Cerebellar nuclear complex (tissue), 1 donor: ENCODE measurements at regions not wholly inside any gene's neighbourhood (a gene's known extent, or its start where the extent isn't known, plus 50 kb on each side); places are given as distances from the start of the nearest gene placed in this dataset.
"Not testable (repeated sequence)": the region's sequence is repeated elsewhere in the genome, so short reads cannot be mapped to it uniquely, and the experiment has no call there.

ENCODE experiments used
- DNase-seq, 2 experiments: peaks; one replicate each; lab custom pipeline; 2025; lab: John Stamatoyannopoulos, UW

DNA sequence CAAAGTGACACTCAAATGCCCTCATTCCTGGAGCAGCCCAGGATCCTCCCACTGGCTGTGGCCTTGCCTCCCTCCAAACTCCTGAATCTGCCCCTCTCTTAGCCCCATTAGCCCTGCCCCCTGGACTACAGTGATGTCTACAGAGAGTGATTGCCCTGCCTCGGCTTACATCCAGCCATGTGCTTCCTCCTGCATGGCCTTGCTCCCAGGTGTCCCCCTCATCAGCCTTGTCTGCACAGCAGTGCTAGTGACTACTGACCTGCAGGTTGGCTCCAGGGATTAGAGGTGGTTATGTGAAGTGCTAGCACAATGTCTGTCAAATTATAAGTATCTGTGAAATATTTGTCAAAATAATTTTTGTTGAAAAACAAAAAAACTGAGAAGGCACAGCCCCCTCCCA is 259.1 kb upstream of the MYT1L start:
- no peak for DNase-seq

DNA sequence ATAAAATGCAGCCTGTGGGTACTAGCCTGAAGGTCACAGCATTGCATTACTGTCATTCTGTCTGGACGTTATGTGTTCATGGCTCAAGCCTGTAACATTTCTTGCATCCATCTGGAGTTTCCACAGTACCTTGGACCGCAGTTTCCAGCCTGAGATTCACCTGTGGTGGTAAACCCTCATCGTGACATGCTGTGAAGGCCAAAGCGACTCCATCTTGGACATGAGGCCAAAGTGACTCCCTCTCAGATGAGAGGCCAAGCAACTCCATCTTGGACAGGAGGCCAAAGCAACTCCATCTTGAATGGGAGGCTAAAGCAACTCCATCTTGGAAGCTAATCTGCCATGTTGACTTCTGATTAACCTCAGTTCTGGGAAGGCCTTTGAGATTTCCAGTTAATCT is 257.7 kb upstream of the MYT1L start:
- DNase-seq: no peak

DNA sequence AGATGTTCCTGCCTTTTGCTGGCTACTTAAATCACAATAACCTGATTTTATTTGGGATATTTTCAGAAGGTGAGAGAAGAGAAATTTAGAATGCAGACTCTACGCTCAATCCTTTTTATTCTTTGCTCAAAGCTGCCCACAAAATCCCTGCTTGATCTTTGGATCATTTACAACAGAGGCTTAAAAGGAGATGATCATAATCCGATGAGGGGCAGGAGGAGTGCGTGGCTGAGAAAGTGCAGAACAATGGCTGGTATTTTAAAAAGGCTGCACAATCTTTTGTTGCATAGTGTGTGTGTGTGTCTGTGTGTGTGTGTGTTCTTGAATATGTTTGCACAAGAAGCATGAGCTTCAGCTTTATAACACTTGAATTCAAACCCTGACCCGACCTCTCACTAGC is 256.3 kb upstream of the MYT1L start:
- no peak for DNase-seq

DNA sequence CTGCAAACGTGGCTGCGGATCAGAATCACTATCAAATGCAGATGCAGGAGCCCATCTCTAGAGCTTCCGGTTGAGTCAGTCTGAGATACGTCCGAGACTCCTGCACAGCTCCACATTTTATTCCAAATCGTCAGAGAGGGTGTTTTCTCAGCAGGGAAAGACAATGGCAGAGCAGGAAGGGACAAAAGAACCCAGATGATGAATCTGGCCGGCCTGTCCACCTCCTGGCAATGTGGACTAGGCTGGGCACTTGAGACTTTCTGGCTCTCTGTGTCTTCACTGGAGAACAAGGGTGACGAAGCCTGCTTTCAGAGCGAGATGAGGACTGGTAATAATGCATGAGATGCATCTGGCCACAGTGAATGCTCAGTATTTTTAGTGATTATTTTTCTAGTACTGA is 255.9 kb upstream of the MYT1L start:
- no peak for DNase-seq

DNA sequence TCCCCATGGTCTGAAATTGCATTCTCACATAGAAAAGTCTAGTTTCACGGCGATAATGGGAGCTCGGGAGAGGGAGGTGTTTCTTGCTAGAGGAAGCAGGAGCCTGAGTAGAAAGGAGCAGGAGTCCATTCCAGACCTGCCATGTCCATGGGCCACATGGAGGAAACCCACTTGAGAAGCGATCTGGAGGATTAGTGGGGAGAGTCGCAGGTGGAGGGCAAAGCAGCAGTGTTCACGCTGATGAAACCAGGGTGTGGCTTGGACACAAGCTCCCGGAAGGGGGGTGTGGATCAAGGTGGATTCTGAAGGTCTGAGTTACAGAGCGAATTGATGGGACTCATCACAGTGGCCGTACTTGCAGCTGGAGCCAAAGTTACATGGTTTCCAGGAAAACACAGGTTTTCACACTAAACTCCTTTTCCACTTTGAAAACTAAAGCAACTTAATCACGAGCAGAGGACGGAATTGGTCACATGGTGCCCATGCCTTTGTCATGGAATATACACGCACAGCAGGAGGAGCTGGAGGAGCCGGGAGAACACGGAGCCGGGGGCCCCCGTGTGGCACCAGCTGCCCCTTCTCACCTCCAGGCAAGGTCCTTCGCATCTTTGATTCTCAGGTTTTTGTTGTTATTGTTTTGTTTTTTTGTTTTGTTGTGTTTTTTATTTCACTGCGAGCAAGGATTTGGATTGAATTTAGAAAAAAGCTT is 255.1 kb upstream of the MYT1L start:
- no peak for DNase-seq

DNA sequence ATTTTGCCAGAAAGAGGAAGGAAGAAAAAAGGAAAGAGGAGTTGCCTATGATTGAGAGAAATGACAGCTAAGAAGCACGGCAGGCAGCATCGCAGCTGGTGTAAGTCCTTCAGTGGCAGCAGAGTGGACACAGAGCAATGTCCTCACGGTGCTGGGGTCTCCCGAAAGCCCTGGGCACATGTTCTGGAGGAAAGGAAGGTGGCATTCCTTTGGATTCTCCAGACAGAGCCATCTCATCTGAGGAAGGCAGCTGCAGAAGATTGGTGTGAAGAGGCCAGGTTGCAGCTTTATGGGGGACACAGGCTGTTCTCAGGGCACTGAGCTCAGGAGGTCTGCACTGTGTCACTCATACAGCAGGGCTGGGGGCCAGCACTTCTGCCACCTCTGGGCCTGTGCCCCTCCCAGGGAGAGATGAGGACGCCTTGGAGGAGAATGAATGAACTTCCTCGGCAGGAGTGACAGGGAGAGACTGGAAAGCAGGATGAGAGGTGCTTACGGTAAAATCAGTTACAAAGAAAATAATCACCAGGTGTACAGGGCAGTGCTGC is 252.0 kb upstream of the MYT1L start:
- DNase-seq: no peak

DNA sequence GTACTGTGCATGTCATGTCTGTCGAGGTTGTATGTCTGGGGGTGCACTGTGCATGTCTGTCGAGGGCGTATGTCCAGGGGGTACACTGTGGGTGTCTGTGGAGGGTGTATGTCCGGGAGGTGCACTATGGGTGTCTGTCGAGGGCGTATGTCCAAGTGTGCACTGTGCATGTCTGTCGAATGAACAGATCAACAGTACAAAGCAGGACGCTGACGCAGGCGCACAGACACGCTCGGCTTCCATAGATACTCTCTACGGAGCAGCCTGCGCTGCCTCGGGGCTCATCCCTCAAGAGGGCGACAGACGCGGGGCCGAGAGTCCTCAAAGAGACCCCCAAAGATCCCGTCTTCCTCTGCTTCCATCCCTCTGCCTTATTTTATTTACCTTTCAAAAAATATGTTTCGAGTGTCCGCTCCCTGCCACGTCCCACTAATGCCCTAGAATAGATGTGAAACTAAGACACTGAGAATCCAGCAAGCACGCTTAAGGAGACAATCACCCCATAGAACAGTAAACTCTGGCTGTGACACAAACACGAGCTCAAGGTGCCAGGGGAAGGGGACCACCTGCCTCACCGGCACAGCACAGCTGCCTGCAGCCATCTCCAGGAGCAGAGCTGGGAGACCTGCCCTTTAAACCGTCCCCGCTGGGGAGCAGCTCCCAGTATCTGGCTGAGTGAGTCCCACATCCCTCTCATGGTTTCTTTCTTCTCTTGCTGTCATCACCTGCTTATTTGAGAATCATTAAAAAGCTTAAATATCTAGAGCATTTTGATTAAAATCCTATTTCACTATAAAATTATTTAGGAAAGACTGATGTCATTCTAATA is 250.5 kb upstream of the MYT1L start:
- no peak for DNase-seq

DNA sequence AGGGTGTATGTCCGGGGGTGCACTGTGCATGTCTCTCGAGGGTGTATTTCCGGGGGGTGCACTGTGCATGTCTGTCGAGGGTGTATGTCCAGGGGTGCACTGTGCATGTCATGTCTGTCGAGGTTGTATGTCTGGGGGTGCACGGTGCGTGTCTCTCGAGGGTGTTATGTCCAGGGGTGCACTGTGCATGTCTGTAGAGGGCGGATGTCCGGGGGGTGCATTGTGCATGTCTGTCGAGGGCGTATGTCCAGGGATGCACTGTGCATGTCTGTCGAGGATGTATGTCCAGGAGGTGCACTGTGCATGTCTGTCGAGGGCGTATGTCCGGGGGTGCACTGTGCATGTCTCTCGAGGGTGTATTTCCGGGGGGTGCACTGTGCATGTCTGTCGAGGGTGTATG is 249.8 kb upstream of the MYT1L start:
- not testable (repeated sequence) for DNase-seq

DNA sequence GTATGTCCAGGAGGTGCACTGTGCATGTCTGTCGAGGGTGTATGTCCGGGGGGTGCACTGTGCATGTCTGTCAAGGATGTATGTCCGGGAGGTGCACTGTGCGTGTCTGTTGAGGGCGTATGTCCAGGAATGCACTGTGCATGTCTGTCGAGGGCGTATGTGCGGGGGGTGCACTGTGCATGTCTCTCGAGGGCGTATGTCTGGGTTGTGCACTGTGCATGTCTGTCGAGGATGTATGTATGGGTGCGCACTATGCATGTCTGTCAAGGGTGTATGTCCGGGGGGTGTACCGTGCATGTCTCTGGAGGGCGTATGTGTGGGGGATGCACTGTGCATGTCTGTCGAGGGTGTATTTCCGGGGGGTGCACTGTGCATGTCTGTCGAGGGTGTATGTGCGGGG is 249.3 kb upstream of the MYT1L start:
- DNase-seq: no peak

DNA sequence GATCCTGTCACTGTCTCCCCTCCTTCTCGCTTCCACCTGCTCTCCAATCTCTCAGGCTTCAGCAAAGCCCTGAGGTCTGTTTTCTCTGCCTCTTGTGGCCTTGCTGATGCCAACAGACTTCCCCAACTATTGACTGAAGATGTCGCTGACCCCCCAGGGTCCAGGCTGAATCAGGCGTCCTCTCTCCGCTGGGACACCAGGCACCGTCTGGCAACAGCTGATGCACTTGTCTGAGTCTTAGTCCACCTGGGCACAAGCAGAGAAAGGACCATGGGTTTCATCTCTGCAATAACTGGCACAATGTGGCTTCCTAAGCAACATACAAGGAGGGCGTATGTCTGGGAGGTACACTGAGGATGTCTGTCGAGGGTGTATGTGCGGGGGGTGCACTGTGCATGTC is 248.7 kb upstream of the MYT1L start:
- DNase-seq: no peak

DNA sequence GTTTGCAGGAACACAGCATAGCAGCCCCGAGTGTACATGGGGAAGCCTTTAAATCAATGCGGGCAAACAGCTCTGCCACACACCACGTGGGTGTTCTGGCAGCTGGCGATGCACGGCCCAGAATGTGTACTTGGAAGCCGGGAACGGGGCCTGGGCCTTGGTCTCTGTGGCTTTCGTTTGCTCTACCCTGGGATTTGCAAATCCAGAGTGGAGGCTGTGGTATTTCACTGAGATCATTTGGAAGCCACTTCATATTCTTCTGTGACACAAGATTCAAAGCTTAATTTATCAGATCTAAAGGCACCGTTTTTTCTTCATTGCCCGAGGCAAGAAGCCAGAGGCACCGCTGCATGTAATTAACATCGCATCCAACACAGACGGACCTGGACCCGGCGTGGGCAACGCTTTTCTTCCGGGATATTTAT is 246.3 kb upstream of the MYT1L start:
- DNase-seq: no peak

DNA sequence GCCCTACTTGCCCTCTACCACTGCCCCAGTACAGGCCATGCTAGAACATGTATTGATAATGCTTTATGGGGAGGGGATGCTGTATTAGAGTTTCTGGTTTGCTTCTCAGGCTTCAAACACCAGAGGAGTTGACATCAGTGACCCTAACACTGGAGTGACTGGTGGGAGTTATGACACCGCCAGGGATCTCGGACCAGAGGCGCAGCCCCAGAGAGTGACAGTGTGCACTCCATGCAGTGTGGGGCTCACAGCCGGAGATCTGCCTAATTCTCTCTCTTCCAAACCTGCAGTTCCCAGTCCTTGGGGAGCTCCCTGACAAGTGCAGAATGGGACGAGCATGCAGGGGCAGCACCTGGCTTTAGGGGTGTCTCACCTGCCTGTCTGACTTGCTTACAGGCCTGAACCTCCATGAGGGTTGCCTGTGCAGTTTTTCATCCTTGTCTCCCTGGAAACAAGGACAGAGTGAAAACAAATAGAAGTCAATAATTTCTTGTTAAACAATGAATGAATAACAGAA is 244.9 kb upstream of the MYT1L start:
- DNase-seq: no peak

DNA sequence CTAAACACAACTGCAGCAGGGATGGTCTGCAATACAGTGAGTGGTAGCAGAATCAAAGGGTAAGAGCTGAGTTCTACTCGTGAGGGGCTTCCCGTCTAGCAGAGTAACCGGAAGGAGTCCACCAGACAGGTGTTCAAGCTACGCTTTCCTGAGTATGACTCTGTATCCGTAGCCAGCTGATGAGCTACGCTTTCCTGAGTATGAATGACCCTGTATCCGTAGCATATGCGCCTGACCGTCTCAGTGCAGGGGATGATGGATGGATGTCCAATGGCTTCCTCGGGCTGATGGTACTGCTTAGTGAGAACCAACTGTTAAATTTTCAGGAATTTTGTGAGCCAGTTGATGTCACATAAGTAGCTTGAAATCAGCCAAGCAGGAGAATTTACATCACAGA is 244.1 kb upstream of the MYT1L start:
- DNase-seq: no peak

DNA sequence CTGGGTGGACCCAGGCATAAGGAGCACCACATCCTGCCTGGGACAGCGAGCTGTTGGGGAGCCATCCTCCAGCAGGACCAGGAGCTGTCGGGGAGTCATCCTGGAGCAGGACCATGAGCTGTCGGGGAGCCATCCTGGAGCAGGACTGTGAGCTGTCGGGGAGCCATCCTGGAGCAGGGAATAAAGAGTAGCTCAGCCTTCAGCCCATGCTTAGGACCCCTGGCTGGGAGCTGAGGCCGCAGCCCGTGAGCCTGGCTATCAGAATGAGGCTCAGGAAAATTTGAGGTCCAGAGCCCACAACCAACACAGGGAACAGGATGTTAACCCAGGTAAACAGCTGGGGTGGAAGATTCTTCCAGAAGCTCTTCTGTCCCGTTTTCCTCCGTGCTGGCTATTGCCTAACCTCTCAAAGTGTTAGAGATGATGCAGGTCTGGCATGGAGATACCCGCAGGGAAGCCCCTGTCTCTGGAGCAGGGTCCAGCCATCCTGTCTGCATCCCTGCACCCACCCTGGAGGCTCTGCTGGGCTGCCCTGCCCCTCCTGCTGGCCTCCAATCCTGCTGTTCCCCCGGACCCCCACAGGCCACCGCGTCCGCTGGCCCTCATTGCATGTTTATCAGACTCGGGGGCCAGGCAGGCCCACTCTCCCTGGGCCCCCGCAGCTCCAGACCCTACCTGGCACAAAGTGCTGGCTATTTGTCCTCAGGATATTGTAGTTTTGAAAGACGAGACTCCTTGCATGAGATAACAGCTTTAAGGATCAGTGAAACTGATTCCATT is 243.5 kb upstream of the MYT1L start:
- DNase-seq: no peak

DNA sequence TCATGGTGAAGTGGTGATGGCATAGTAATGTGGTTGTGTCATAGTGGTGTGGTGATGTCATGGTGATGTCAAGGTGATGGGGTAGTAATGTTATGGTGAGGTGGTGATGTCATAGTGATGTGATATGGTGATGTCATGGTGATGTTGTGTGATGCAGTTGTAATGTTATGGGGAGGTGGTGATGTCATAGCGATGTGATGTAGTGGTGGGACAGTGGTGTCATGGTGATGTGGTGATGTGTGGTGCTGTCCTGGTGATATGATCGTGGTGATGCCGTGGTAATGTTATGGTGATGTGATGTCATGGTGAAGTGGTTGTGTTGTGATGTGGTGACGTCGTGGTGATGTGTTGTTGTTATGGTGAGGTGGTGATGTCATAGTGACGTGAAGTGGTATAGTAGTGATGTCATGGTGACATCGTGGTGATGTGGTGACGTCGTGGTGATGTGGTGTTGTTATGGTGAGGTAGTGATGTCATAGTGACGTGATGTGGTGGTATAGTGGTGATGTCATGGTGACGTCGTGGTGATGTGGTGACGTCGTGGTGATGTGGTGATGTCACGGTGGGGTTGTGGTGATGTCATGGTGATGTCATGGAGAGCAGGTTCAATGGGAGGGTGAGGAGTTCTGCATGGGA is 242.7 kb upstream of the MYT1L start:
- no peak for DNase-seq

DNA sequence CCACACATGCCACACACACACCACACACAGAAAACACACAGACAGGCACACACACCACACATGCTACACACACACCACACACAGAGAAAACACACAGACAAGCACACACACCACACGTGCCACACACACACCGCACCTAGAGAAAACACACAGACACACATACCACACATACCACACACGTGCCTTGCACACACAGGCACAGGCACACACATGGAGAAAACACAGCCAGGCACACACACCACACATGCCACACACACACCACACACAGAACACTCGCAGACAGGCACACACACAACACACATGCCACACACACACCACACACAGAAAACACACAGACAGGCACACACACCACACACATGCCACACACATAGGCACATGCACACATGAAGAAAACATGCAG is 242.1 kb upstream of the MYT1L start:
- DNase-seq: no peak

DNA sequence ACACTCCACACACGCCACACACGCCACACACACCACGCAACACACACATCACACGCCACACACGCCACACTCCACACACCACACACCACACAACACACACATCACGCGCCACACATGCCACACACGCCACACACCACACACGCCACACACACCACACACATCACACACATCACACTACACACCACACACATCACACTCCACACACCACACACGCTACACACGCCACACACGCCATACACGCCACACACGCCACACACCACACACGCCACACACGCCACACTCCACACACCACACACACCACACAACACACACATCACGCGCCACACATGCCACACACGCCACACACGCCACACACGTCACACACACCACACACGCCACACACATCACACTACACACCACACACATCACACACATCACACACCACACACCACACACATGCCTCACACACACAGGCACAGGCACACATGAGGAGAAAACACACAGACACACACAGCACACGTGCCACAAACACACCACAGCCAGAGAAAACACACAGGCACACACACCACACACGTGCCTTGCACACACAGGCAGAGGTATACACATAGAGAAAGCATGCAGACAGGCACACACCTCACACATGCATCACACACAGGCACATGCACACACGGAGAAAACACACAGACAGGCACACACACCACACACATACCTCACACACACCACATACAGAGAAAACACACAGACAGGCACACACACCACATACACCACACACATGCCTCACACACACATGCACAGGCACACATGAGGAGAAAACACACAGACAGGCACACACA is 241.5 kb upstream of the MYT1L start:
- DNase-seq: no peak

DNA sequence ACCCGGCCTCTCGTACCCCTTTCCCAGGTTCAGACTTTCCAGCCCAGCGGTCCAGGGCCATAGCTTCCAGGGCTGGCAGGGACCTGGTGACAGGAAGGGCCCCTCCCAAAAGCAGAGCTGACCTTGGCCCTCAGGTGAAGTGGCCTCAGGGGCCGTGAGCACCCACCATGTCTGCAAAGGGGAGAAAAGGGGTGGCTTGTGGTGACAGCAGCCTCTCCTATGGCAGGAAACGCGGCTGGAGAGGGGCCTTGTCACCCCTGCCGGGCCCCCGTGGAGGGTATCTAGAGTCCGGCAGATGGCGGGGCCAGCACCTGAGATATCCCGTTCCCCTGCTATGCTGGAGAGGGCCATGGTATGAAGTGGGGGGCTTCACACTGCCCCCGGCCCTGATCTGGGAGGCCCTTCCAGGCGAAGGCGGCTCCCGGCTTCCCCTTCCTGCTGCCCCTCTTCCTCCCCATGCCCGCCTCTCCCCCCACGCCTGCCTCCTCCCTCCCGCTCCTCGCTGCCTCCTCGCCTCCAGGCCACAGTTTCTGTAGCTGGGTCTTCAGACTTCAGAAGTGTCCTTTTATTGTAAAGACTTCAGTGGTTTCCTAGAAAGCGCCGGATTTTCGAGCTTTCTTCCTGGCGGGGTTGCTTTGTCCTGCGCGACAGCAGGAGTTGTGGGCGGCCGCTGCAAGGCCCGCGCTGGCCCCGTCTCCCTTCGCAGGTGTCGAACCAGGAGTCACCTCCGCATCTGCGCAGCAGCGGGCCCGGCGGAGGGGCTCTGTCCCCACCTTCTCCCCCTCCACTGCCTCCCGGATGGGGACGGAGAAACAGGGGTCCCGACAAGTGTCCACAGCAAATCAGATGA is 240.5 kb upstream of the MYT1L start:
- DNase-seq: no peak

DNA sequence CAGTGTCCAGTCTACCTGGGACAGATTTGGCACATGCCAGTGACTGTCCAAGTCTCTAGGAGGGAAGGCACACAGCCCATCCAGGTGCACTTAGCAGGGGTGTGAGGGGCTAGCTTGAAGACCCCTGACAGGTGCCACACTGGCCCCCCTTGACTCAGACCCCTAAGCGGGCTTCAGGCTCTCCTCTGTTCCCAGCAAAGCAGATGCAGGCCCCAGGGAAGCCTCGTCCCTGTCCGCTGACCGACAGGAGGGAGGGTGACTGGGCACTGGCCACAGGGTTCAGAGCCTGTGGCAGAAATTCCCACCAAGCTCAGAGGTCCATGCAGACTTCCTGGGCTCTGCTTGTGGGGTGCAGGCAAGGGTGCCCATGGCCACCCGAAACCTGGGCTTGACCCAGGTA is 239.8 kb upstream of the MYT1L start:
- no peak for DNase-seq

DNA sequence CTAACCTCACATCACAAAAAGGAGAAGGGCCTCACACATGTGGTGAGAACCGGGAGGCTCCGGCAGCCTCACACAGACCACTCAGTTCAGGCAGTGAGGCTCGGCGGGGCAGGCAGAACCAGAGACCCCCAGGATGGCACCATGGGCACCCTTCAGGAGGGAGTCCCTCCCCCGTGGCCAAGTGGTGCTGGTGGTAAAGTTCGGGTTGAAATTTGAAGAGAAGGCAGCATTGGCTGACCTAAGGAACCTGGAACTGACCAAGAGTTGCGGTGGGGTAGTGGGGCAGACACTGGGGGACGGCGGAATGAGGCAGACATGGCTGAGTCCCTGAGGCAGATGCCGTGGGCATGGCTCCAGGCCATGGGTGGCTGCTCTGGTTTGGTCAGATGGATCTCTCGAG is 239.3 kb upstream of the MYT1L start:
- DNase-seq: no peak
